Psoas muscle (tissue), 7 donors: ENCODE measurements at regions not wholly inside any gene's neighbourhood (a gene's known extent, or its start where the extent isn't known, plus 50 kb on each side); places are given as distances from the start of the nearest gene placed in this dataset.

ENCODE experiments used
- ATAC-seq, 4 donors: fragments of 200-7000 bp; cut with Tn5 transposase; one replicate each; pipeline ENCODE4 v1.9.1; 2020; ENCODE audit warnings: moderate library complexity in 3 of 4, mild to moderate bottlenecking in 2 of 4
- DNase-seq, 2 donors: peaks; one replicate each; pipeline ENCODE4 v3.0.0-alpha.2; 2020
- H3K27ac ChIP-seq: fragments of 200-600 bp; one replicate; pipeline ENCODE4 v1.8.0; 2022
- H3K27me3 ChIP-seq, 3 donors: fragments of 200-600 bp in 1 of 3; one replicate each; pipeline versions ENCODE4 v1.6.1 to v1.8.0; 2013 to 2022; ENCODE audit warnings: low read length in 2 of 3, mild to moderate bottlenecking in 2 of 3, moderate library complexity in 1 of 3; ENCODE audit not compliant: insufficient read depth in 3 of 3
- H3K36me3 ChIP-seq, 2 donors: fragments of 200-600 bp in 1 of 2; one replicate each; pipeline versions ENCODE4 v1.6.1 to v1.8.0; 2013 to 2022; ENCODE audit warnings: low read depth in 1 of 2, mild to moderate bottlenecking in 1 of 2, moderate library complexity in 1 of 2; ENCODE audit not compliant: insufficient read depth in 1 of 2
- H3K4me1 ChIP-seq: fragments of 200-600 bp; one replicate; pipeline ENCODE4 v1.8.0; 2022
- H3K4me3 ChIP-seq: fragments of 200-600 bp; one replicate; pipeline ENCODE4 v1.8.0; 2022; ENCODE audit warnings: mild to moderate bottlenecking
- H3K9me3 ChIP-seq: fragments of 200-600 bp; one replicate; pipeline ENCODE4 v1.8.0; 2022
- WGBS, 3 donors: extraction: QIAGEN DNeasy Blood & Tissue Kit; methylation state at CpG; one replicate each; pipeline versions ENCODE4 v1.1.6 to v1.1.7; 2013; 5-methylcytosine and 5-hydroxymethylcytosine counted together
- intact Hi-C, 2 donors: fragments of 100-400 bp; cut with DNase I; formaldehyde crosslinking; loops; one replicate each; pipeline versions ENCODE4 v1.11.0 to v1.14.2; 2022
- TF ChIP-seq, protein P1 (sequence below): fragments of 200-600 bp; IDR thresholded peaks from one replicate; pipeline ENCODE4 v1.8.0; 2022; ENCODE audit warnings: antibody characterized with exemption
- donor health status: healthy with polysubstance abuse.
- donor health status: DM: no; HTN: no; CAD: no; lungs with moderate emphysema.
- donor health status: Bipolar disorder and iron deficiency.
- donor health status: healthy.
- donor health status: DM: yes; HTN: yes; CAD: no.
- donor health status: DM: no; HTN: no; CAD: no.
- donor health status: DM: yes; HTN: yes; CAD: no.

DNA sequence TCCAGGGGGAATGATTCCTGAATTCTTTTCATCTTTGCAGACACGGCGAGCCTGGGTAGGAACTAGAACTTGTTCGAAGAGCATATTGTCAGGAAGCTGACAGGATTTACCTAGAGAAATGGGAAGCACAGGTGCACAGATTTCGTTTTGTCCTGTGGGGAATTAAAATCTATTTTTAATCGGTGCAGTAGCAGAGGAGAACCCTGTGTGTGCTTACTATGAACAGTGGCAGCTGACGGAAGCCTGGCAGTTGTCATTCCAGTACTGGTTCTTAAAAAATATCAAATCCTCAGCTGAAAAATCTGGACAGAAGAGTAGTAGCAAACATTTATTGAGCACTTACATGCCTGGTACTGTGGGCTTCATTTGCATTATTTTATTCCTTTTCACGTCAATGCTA lies 609.0 kb downstream of the QKI start:
- Histone ChIP-seq H3K4me3 (peak overlapping the region; percentile 50), H3K4me1 (peaks cover 26% of the 10 kb centered on the region), H3K9me3 (no peaks in the 10 kb centered on the region), H3K27ac (peak overlapping the region; percentile 58), H3K36me3 (no peaks in the 10 kb centered on the region), H3K27me3 (no peaks in the 10 kb centered on the region)
- TF ChIP-seq, protein P1, sequence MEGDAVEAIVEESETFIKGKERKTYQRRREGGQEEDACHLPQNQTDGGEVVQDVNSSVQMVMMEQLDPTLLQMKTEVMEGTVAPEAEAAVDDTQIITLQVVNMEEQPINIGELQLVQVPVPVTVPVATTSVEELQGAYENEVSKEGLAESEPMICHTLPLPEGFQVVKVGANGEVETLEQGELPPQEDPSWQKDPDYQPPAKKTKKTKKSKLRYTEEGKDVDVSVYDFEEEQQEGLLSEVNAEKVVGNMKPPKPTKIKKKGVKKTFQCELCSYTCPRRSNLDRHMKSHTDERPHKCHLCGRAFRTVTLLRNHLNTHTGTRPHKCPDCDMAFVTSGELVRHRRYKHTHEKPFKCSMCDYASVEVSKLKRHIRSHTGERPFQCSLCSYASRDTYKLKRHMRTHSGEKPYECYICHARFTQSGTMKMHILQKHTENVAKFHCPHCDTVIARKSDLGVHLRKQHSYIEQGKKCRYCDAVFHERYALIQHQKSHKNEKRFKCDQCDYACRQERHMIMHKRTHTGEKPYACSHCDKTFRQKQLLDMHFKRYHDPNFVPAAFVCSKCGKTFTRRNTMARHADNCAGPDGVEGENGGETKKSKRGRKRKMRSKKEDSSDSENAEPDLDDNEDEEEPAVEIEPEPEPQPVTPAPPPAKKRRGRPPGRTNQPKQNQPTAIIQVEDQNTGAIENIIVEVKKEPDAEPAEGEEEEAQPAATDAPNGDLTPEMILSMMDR = no peak
- ATAC-seq (peak; percentile 59 to 82 (median 80)), DNase-seq (no peak)
- WGBS, 3 donors = 24 to 29% (median 25%) methylated on average over 7 of the region's 7 CpGs
- intact Hi-C loops = no loop called here

DNA sequence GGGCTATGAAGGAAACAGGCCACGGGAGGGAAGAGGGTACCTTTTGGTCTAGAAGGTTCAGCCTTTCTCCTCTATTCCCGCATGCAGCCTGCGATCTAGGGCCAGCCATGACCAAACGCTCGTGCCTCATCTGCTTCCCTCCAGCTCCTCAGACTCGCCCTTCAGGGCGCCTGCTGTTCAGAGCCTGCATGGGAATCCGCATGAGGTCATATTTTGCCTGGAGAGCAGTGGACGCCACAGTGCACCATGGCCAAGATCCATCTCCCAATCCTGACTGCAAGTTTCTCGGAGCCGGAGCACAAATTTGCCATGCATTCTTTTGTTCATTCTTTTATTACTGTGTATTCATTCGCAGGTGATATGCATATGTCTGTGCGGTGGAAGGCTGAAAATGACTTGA lies 608.1 kb downstream of the QKI start:
- Histone ChIP-seq H3K9me3 (no peaks in the 10 kb centered on the region), H3K27me3 (no peaks in the 10 kb centered on the region), H3K4me1 (peaks cover 26% of the 10 kb centered on the region), H3K4me3 (peak overlapping the region; percentile 20), H3K36me3 (no peaks in the 10 kb centered on the region), H3K27ac (no peak overlapping the region)
- intact Hi-C loops = no loop called here
- ATAC-seq = peak; percentile 62 to 80 (median 79)
- peak; percentile 25 to 60 for DNase-seq
- WGBS, 3 donors = 29 to 50% (median 32%) methylated on average over 12 to 13 of the region's 13 CpGs
- TF ChIP-seq, protein P1 = no peak

- DNase-seq (no peak), ATAC-seq (no peak)
- H3K9me3 ChIP-seq = no peaks in the 10 kb centered on the region
- intact Hi-C loops = no loop called here
- H3K36me3 ChIP-seq = no peaks in the 10 kb centered on the region
- TF ChIP-seq, protein P1 = no peak
- peaks cover 26% of the 10 kb centered on the region for H3K4me1 ChIP-seq
- no peak overlapping the region for H3K4me3 ChIP-seq
- H3K27me3 ChIP-seq = no peaks in the 10 kb centered on the region
- no peak overlapping the region for H3K27ac ChIP-seq
- WGBS, 3 donors = 68 to 75% (median 68%) methylated on average over 14 of the region's 14 CpGs
Measured at GRCh38 chr6:164021589-164022250, 607.2 kb downstream of the QKI start.

- Histone ChIP-seq H3K27me3 (no peaks in the 10 kb centered on the region), H3K36me3 (no peaks in the 10 kb centered on the region), H3K4me3 (no peak overlapping the region), H3K4me1 (peaks cover 23% of the 10 kb centered on the region), H3K9me3 (no peaks in the 10 kb centered on the region), H3K27ac (no peak overlapping the region)
- TF ChIP-seq, protein P1 = no peak
- intact Hi-C loops = no loop called here
- ATAC-seq (no peak), DNase-seq (no peak)
- 97% methylated on average over 21 of the region's 21 CpGs for WGBS, 3 donors
Measured at GRCh38 chr6:164020142-164020541, 605.6 kb downstream of the QKI start.

GRCh38 chr6:164018133-164018532 lies 603.6 kb downstream of the QKI start:
- H3K27me3 ChIP-seq = no peaks in the 10 kb centered on the region
- no peak overlapping the region for H3K4me3 ChIP-seq
- 85 to 86% (median 85%) methylated on average over 4 of the region's 4 CpGs for WGBS, 3 donors
- ATAC-seq (no peak), DNase-seq (no peak)
- H3K27ac ChIP-seq = no peak overlapping the region
- peaks cover 11% of the 10 kb centered on the region for H3K4me1 ChIP-seq
- intact Hi-C loops = no loop called here
- TF ChIP-seq, protein P1 = no peak
- H3K36me3 ChIP-seq = no peaks in the 10 kb centered on the region
- H3K9me3 ChIP-seq = no peaks in the 10 kb centered on the region
